Tibial nerve (tissue), 4 donors: ENCODE measurements at regions not wholly inside any gene's neighbourhood (a gene's known extent, or its start where the extent isn't known, plus 50 kb on each side); places are given as distances from the start of the nearest gene placed in this dataset.

Experiments
- DNase-seq, 2 donors: peaks; one replicate each; pipeline ENCODE4 v3.0.0-alpha.2; 2019; ENCODE audit warnings: low spot score in 2 of 2
- H3K27ac ChIP-seq, 4 donors: fragments of 200-600 bp; sonication (generic) in 3 of 4; one replicate each; pipeline ENCODE4 v1.5.1; 2017 to 2019; ENCODE audit warnings: mild to moderate bottlenecking in 1 of 4
- H3K27me3 ChIP-seq, 2 donors: fragments of 200-600 bp; sonication (generic) in 1 of 2; one replicate each; pipeline versions ENCODE4 v1.5.1 to v1.6.0; 2017 to 2019
- H3K36me3 ChIP-seq, 3 donors: fragments of 200-600 bp; sonication (generic); one replicate each; pipeline ENCODE4 v1.5.1; 2018 to 2019
- H3K4me1 ChIP-seq, 4 donors: fragments of 200-600 bp; sonication (generic) in 3 of 4; one replicate each; pipeline ENCODE4 v1.5.1; 2017 to 2019
- H3K4me3 ChIP-seq, 4 donors: fragments of 200-600 bp; sonication (generic) in 3 of 4; one replicate each; pipeline ENCODE4 v1.5.1; 2017 to 2019; ENCODE audit warnings: mild to moderate bottlenecking in 1 of 4, moderate library complexity in 1 of 4
- H3K9me3 ChIP-seq, 4 donors: fragments of 200-600 bp; sonication (generic) in 3 of 4; one replicate each; pipeline ENCODE4 v1.5.1; 2017 to 2019
- EP300 ChIP-seq, 2 donors: sonication (generic); formaldehyde crosslinking; IDR thresholded peaks; one replicate each; pipeline ENCODE4 v1.6.1; 2017; ENCODE audit warnings: antibody characterized with exemption in 2 of 2, mild to moderate bottlenecking in 1 of 2
- POLR2A ChIP-seq, 2 donors: fragments of 450-650 bp; IDR thresholded peaks; one replicate each; pipeline ENCODE4 v1.6.1; 2017; ENCODE audit warnings: antibody characterized with exemption in 2 of 2, mild to moderate bottlenecking in 2 of 2, moderate library complexity in 2 of 2
- WGBS, 2 donors: methylation state at CpG; one replicate each; pipeline ENCODE4 v1.1.5; 2018; 5-methylcytosine and 5-hydroxymethylcytosine counted together
- TF ChIP-seq, protein P1 (sequence below), 5 experiments: fragments of 200-600 bp in 3 of 5; fragments of 450-650 bp in 2 of 5; sonication (generic) in 3 of 5; IDR thresholded peaks; one replicate each; pipeline ENCODE4 v1.5.1; 2016 to 2019; ENCODE audit warnings: antibody characterized with exemption in 5 of 5, mild to moderate bottlenecking in 3 of 5, moderate library complexity in 2 of 5

DNA sequence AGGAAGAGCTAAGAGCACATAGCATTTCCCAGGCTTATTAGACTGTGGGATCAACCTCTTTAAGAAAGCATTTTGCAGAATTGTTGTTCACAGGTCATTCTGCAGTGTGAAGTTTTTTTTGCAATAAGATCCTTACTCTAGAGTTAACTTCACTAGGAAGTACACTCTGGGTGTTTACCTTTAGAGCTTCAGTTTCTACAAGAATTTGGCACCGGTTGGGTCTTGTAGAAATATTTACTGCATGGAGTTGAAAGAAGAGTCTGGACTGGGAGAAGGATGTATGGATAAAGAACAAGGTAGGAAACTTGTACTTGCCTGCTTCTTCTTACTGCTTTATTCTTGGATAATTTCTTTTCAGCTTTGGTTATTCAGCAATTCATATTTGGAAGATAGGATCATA is 944.9 kb upstream of the GYPC start:
- no peak overlapping the region for H3K27ac ChIP-seq
- no peak for DNase-seq
- 62 to 70% methylated on average over 1 of the region's 1 CpG for WGBS, 2 donors
- no peaks in the 10 kb centered on the region for H3K36me3 ChIP-seq
- no peaks in the 10 kb centered on the region for H3K27me3 ChIP-seq
- TF ChIP-seq POLR2A (IDR thresholded peaks at IDR 0.05) (no peak), EP300 (IDR thresholded peaks at IDR 0.05) (no peak)
- TF ChIP-seq, protein P1, sequence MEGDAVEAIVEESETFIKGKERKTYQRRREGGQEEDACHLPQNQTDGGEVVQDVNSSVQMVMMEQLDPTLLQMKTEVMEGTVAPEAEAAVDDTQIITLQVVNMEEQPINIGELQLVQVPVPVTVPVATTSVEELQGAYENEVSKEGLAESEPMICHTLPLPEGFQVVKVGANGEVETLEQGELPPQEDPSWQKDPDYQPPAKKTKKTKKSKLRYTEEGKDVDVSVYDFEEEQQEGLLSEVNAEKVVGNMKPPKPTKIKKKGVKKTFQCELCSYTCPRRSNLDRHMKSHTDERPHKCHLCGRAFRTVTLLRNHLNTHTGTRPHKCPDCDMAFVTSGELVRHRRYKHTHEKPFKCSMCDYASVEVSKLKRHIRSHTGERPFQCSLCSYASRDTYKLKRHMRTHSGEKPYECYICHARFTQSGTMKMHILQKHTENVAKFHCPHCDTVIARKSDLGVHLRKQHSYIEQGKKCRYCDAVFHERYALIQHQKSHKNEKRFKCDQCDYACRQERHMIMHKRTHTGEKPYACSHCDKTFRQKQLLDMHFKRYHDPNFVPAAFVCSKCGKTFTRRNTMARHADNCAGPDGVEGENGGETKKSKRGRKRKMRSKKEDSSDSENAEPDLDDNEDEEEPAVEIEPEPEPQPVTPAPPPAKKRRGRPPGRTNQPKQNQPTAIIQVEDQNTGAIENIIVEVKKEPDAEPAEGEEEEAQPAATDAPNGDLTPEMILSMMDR (IDR thresholded peaks at IDR 0.05) = no peak
- H3K9me3 ChIP-seq = no peaks in the 10 kb centered on the region
- H3K4me1 ChIP-seq = no peaks in the 10 kb centered on the region
- no peak overlapping the region for H3K4me3 ChIP-seq

DNA sequence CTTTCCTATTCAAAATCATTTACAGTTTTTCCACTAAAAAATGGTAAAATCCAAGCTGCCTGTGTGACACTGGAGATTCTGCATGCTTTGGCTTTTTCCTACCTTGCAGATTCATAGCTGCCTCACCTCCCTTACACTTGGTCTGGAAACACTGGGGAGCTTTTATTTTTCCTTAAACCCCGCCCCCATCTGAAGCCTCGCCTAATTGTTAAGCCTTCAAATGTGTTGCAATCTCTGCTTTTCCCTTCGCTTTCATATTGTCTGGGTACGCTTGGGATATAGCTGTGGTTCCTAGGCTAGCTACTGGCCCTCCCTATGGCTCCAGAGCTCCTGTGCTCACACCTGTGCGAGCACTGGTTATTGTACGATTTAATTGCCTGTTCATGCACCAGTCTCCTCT is 942.4 kb upstream of the GYPC start:
- 90 to 95% methylated on average over 6 of the region's 6 CpGs for WGBS, 2 donors
- Histone ChIP-seq H3K27me3 (no peaks in the 10 kb centered on the region), H3K4me1 (no peaks in the 10 kb centered on the region), H3K27ac (no peak overlapping the region), H3K36me3 (no peaks in the 10 kb centered on the region), H3K9me3 (no peaks in the 10 kb centered on the region), H3K4me3 (no peak overlapping the region)
- no peak for DNase-seq
- TF ChIP-seq, protein P1 (IDR thresholded peaks at IDR 0.05) = no peak
- TF ChIP-seq POLR2A (IDR thresholded peaks at IDR 0.05) (no peak), EP300 (IDR thresholded peaks at IDR 0.05) (no peak)

DNA sequence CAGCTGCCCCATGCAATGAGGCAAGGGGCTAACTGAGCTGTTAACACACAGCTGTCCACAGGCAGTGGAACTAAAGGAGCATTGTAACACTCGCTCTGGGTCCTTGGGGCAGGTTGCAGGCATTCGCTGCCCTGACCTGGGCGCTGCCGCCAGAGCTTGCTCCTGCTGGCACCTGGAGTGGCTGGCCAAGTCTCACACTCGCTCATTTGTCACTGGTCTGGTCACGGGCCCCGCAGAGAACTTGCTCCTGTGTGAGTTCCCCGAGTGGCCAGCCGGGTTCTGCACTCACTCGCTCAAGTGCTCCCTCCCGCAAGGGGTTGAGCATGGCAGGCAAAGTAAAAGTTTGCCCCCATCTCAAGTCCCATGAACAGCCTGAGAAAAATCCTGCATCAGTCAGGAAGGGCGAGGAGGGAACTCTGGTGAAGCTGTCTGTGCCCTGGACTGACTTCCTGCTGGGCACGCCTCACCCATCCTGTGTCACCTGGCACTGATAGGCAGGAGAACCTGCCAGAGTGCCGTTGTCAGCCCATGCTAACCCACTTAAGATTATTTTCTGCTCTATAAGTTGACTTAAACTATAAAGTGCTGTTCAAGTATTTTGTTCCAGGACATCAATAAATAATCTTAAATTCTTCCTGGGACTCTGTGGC is 934.8 kb upstream of the GYPC start:
- no peak overlapping the region for H3K4me3 ChIP-seq
- H3K36me3 ChIP-seq = no peaks in the 10 kb centered on the region
- DNase-seq = no peak
- TF ChIP-seq, protein P1 (IDR thresholded peaks at IDR 0.05) = no peak
- no peak for TF ChIP-seq POLR2A (IDR thresholded peaks at IDR 0.05)
- TF ChIP-seq EP300 (IDR thresholded peaks at IDR 0.05) = no peak
- H3K27ac ChIP-seq = no peak overlapping the region
- H3K27me3 ChIP-seq = no peaks in the 10 kb centered on the region
- no peaks in the 10 kb centered on the region for H3K4me1 ChIP-seq
- no peaks in the 10 kb centered on the region for H3K9me3 ChIP-seq
- WGBS, 2 donors = 84 to 94% methylated on average over 8 to 10 of the region's 14 CpGs

DNA sequence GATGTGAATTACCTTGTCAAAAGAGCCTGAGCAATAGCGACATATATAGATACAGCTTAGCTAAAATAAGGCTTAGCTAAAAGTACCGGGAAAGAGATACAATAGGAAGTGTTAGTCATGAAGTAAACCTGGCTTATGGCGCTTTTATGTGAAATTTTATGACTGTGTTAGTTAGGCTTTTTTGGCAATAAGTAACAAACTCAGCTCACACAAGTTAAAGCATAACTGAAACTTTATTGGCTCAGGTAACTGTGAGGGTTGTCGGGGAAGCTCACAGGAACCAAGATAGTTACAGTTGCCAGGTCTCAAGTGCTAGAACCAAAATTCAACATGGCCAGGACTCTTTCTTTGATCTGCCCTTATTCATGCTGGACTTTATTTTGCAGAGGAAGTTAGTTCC is 925.0 kb upstream of the GYPC start:
- Histone ChIP-seq H3K36me3 (no peaks in the 10 kb centered on the region), H3K4me3 (no peak overlapping the region), H3K27me3 (no peaks in the 10 kb centered on the region), H3K27ac (no peak overlapping the region), H3K4me1 (no peaks in the 10 kb centered on the region), H3K9me3 (no peaks in the 10 kb centered on the region)
- WGBS, 2 donors = 62 to 73% methylated on average over 4 of the region's 4 CpGs
- no peak for DNase-seq
- TF ChIP-seq, protein P1 (IDR thresholded peaks at IDR 0.05) = no peak
- no peak for TF ChIP-seq EP300 (IDR thresholded peaks at IDR 0.05)

DNA sequence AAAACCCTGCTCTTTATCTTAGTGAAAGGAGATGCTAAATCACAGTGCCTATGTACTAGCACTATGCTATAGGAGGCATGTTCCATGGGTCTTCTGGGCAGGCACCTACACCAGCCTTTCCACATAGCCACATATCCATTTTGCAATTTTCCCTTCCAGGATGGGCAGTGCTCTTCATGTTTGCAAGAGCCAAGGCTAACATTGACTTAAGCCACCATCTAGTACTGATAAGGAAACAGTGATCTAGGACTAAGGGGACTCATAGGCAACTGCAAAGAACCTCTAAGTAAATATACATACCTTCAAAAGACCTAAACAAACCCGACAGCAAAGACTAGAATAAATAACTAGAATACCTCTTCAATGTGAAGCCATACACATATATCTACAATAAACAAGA is 919.7 kb upstream of the GYPC start:
- Histone ChIP-seq H3K4me3 (no peak overlapping the region), H3K4me1 (no peaks in the 10 kb centered on the region), H3K9me3 (peaks cover 0 to 9% (median 0%) of the 10 kb centered on the region in 4 donors), H3K27ac (no peak overlapping the region), H3K36me3 (no peaks in the 10 kb centered on the region), H3K27me3 (no peaks in the 10 kb centered on the region)
- no peak for DNase-seq
- 90 to 92% methylated on average over 1 of the region's 1 CpG for WGBS, 2 donors
- TF ChIP-seq POLR2A (IDR thresholded peaks at IDR 0.05) (no peak), EP300 (IDR thresholded peaks at IDR 0.05) (no peak)
- TF ChIP-seq, protein P1 (IDR thresholded peaks at IDR 0.05) = no peak
